GM10266 (cell line): ENCODE measurements at regions not wholly inside any gene's neighbourhood (a gene's known extent, or its start where the extent isn't known, plus 50 kb on each side); places are given as distances from the start of the nearest gene placed in this dataset.

Source experiments
- DNase-seq: peaks from one replicate; pipeline ENCODE4 v3.0.0; 2012; ENCODE audit errors: extremely low spot score
- CTCF ChIP-seq: IDR thresholded peaks from 2 replicates; pipeline ENCODE4 v1.5.1; 2012; ENCODE audit warnings: mild to moderate bottlenecking, low read depth; ENCODE audit not compliant: control insufficient read depth, insufficient read depth; ENCODE audit errors: missing control alignments

- no peak for DNase-seq
- no peak for TF ChIP-seq CTCF
Observed at GRCh38 chr2:6722574-6722973, 143.1 kb downstream of the CMPK2 start.

GRCh38 chr2:6723865-6724604 lies 141.7 kb downstream of the CMPK2 start:
- DNase-seq: no peak
- no peak for TF ChIP-seq CTCF

- TF ChIP-seq CTCF: no peak
- DNase-seq: no peak
Observed at GRCh38 chr2:6724605-6725140, 141.0 kb downstream of the CMPK2 start.

GRCh38 chr2:6728156-6728555 lies 137.6 kb downstream of the CMPK2 start:
- no peak for TF ChIP-seq CTCF
- DNase-seq: no peak

- DNase-seq: no peak
Observed at GRCh38 chr2:6730003-6730402, 135.7 kb downstream of the CMPK2 start.

GRCh38 chr2:6730649-6731532 lies 134.8 kb downstream of the CMPK2 start:
- TF ChIP-seq CTCF: no peak
- DNase-seq: no peak

More at GRCh38 chr2:6730003-6730402, 135.7 kb downstream of the CMPK2 start:
- no peak for TF ChIP-seq CTCF

- no peak for DNase-seq
- TF ChIP-seq CTCF: no peak
Observed at GRCh38 chr2:6739547-6739946, 126.2 kb downstream of the CMPK2 start.
